ENCODE measurements at regions not wholly inside any gene's neighbourhood (a gene's known extent, or its start where the extent isn't known, plus 50 kb on each side); places are given as distances from the start of the nearest gene placed in this dataset.
"Not testable (repeated sequence)": the region's sequence is repeated elsewhere in the genome, so short reads cannot be mapped to it uniquely, and the experiment has no call there.

DNA sequence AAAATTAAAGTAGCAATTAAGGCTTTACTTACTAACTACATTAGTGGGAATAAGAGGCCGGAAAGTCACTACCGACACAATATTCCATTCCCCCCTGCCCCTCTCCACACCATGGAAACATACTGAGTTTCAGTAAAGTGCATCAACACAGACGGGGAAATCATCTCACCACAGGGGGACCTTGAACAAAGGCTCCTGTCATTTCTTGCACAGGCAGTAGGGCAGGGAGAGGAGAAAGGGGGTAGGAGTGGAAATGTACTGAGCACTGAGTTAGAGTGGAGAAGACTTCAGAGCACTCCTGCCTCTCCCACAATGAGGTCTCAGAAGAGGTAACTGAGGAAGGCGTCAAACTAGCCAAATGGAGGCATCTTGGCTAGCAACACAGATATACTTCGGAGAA lies 1426.9 kb upstream of the EYS start:
- DNase-seq, result no peak

DNA sequence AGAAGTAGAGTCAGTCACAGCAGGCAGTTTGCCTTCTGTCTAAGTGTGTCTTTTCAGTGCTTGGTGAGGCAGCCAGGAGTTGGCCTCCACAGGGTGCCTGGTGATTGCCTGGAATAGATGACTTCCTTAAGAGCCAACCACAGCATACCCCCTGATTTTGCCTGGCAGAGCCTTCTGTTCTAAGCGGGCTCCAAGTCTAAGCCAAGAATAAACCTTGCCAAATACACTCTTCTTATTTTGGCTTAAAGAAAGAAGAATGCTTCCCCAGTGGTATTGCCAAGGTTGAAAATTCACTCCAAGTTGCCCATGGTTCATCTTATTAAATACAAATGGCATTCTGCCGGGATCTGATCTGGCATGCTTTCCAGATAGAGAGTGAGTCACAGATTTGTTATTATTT lies 1424.8 kb upstream of the EYS start:
- DNase-seq, result no peak

DNA sequence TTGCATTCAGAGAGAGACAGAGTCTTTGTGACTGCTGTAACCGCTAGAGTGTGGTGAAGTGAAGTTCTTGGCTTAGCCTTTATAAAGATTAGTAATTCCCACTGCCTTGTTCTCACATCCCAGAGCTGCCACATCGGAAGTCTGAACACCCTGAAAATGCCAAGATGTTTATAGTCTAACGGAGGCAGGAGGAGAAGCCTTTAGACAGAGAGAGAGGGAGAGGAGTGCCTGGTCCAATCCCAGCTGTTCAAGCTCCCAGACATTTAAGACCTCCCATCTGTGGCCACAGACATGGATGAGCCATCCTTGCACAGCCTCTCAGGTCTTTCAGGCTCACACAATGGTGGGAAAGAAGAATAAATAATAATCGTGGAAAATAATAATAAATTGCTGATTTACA lies 1422.8 kb upstream of the EYS start:
- no peak for DNase-seq

DNA sequence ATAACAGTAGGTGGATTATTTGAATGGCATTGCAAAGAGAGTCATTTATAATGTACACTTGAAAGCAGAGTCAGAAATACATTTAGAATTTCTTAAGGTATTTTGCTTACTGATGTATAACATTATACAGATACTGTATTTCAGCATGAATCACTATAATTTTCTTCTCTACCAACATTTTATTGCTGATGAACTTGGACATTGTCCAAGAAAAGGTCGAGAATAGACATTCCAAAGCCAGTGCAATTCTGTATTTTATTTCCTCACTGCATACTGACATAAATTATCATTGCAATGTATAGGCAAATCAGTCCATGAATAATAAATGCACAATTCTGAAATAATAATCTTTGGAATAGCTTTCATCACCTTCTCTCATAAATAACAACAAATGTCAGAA lies 1420.0 kb upstream of the EYS start:
- DNase-seq, result no peak

DNA sequence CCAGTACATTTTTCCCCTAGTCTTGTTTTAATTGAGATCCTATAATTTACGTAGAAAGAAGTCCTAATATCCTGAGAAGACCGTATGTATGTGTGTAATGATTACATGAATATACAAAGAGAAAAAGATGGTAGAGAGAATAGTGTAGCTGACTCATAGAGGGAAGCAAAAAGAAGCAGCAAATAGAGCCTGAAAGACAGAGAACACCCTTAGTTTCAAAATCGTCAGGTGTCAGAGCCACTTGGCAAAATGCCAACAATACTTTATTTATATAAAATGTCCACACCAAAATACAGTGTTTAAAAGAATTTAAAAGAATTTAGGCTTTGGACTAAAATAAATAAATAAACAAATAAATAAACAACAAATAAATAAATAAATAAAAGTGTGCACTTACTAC lies 1414.1 kb upstream of the EYS start:
- DNase-seq, result no peak

DNA sequence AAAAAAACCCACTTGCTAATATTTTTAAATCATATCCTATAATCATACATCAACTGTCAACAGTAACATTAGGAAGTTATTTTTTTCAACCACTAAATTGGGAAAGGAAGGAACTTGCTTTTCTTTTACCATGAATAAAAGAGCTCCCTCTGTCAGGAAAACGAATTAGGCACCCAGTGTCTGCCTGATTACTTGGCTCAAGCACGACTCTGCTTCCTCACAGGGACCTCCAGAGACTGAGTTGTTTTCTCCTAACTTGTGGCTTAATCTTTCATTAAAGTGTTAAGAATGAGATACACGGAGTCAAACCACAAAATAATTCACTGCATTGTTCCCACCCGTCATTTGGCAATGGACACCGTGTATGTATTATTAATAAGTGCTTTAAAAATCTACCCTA lies 1405.1 kb upstream of the EYS start:
- no peak for DNase-seq

DNA sequence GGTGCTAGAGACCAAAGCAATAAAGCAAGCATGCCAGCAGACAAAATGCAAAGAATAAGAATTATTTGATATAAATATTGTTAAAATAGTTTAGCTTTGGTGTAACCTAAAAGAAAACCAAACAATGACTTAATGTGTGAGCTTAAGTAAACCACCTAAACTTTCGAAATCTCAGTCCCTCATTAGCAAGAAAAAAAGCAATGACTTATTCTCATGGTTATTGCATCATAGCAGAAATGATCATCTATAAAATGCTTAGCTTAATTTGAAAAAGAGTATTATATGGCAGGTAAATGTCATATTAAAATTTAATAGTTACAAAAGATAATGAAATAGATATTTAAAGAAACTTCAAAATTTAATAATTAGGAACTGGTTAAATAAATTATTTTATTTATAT lies 1395.7 kb upstream of the EYS start:
- DNase-seq, result no peak

DNA sequence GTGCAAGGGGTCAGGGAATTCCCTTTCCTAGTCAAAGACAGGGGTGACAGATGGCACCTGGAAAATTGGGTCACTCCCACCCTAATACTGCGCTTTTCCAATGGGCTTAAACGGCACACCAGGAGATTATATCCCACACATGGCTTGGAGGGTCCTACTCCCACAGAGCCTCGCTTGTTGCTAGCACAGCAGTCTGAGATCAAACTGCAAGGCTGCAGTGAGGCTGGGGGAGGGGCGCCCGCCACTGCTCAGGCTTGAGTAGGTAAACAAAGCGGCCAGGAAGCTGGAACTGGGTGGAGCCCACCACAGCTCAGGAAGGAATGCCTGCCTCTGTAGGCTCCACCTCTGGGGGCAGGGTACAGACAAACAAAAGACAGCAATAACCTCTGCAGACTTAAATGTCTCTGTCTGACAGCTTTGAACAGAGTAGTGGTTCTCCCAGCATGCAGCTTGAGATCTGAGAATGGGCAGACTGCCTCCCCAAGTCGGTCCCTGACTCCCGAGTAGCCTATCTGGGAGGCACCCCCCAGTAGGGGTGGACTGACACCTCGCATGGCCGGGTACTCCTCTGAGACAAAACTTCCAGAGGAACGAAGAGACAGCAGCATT lies 1388.7 kb upstream of the EYS start:
- DNase-seq, result not testable (repeated sequence)

DNA sequence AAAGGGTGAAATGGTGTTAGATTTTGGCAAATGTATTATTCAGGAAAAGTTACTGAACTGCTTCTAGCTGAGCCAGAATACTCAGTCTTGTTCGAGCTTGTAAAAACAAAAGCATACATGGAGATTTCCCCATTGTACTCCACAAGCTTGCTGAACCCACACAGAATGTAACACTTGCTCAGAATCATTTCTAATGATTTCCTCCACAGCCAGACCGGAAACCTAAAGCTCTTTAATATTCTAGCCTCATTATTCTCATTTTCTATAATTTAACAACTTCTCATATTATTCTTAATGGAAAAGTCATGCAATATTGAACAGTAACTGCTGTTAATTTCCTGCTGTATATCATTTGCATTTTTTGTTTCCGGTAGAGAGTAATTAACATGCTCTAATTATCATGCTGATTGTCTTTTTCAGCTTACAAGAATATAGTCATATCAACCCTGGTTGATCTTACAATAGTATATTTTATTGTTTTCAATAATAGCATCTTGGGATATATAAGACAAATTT lies 1387.5 kb upstream of the EYS start:
- no peak for DNase-seq

DNA sequence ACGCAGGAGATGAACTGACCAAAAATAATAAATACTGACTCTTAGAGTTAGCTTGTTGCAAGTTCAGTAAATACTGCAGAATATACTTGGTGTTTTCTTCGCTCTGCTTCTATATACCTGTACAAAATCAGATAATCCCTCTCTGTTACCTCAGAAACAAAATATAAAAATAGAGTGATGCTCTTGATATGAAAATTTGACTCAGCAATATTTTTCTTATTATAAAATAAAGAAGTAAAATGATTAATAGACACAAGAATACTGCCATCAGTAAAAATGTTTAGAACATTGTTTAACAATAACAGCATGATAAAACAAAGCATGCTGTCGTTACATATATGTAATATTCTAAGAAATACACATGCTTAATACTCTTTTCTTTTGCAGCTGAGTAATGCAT lies 1366.9 kb upstream of the EYS start:
- no peak for DNase-seq

DNA sequence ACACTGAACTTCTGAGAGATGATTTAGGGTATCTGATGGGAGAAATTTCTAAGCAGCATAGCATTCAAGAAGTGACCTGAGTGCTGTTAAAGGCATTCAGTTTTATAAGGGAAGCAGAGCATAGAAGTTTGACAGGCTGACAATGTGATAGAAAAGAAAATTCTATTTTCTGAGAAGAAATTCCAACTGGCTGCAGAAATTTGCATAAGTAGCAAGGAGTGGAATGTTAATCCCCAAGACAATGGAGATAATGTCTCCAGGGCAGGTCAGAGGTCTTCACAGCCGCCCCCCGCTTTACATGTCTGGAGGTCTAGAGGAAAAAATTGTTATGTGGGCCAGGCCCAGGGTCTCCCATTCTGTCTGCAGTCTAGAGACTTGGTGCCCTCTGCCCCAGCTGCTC lies 1361.8 kb upstream of the EYS start:
- no peak for DNase-seq

DNA sequence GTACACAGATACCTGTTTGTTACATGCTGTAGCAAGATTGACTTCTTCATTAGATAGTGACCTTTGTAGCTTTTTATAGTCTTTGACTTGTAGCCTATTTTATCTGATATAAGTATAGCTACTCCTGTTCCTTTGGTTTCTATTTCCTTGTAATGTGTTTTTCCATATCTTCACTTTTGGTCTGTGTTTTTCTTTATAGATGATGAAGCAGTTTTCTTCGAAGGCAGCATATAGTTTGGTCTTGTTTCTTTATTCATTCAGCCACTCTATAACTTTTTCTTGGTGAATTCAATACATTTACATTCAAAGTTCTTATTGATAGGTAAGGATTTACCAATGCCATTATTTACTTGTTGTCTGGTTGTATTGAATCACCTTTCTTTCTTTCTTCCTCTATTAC lies 1357.3 kb upstream of the EYS start:
- DNase-seq, result no peak

DNA sequence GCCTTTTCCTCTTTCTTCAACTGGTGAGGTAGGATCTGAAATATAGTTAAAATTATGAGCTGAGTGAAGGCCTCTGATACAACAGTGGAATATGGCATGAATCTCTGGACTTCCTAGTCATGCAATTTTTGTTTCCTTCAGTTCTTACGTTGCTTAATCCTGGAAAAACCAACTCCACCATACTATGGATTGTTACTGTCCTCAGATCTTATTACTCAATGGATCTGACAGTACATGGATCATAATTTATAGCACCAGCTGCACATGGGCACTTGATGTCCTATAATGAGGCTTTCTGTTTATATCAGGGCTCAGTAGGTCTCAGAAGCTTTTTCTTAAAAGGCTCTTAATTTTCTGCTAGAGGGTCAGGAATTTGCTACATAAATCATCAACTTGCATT lies 1341.0 kb upstream of the EYS start:
- DNase-seq, result no peak

DNA sequence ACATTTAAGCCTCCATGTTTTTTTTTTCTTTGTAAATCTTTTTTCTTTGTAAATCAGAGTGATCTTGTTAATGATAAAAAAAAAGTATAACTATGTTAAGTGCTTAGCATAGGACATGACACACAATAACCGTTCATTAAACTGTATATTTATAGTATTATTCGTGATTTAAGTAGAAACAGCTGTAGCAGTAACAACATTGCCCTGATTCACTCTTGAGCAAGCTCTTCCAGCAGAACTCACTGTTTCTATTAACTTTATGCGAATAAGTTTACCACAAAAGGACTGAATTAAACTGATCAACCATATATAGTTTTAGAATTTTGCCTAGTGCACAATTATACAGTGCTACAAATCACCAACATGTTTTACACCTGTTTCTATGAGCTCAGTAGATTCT lies 1338.0 kb upstream of the EYS start:
- DNase-seq, result no peak

DNA sequence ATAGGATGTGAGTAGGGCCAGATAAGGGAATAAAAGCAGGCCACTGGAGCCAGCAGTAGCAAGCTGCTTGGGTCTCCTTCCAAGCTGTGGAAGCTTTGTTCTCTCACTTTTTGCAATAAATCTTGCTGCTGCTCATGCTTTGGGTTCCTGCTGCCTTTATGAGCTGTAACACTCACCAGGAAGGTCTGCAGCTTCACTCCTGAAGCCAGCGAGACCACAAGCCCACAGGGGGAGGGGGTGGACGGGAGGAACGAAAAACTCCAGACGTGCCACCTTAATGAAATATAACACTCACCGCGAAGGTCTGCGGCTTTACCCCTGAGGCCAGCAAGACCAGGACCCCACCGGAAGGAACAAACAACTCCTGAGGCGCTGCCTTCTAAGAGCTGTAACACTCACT lies 1324.4 kb upstream of the EYS start:
- no peak for DNase-seq

DNA sequence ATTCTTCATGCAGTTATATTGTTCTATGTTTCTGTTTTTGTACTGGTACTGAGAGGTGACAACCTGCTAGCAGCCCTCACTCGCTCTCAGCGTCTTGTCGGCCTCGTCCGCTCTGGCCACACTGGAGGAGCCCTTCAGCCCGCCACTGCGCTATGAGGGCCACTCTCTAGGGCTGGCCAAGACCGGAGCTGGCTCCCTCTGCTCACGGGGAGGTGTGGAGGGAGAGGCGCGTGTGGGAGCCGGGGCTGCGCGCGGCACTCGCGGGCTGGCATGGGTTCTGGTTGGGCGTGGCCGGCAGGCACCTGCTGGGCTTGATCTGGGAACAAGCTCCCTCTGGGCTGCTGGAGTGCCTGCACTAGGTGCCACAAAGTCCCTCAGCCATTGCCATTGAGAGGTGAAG lies 1323.8 kb upstream of the EYS start:
- DNase-seq, result no peak

DNA sequence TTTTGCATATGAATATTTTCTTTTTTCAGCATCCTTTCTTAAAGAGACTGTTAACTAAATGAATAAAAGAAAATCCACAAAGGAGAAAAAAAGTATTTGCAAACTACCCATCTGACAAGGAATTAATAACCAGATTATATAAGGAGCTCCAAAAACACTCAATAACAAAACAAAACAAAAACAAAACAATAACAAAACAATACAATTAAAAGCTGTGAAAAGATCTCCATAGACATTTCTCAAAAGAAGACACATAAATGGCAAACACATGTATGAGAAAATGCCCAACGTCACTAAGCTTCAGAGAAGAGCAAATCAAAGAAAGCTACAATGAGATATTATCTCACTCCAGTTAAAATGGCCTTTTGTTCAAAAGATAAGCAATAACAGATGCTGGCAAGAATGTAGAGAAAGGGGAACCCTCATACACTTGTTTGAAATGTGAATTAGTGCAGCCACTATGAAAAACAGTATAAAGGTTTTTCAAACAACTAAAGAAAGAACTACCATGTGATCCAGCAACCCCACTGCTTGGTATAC lies 1310.0 kb upstream of the EYS start:
- no peak for DNase-seq

DNA sequence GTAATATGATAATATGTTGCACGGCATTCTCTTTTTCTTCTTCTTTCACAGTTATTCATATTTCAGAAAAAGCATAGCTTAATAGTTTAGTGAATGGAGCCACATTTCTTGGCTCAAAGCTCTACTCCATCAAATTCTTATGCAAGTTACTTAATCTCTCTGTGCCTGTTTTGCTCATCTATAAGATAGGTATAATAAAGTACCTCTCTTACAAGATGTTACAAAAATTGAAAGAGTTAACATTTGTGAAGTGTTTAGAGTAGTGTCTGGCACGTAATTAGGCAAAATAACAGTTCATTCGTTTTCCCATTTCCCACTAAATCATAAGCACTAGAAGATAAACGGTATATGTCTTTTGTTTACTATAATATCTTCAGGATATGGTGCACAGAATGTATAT lies 1304.4 kb upstream of the EYS start:
- DNase-seq, result no peak

DNA sequence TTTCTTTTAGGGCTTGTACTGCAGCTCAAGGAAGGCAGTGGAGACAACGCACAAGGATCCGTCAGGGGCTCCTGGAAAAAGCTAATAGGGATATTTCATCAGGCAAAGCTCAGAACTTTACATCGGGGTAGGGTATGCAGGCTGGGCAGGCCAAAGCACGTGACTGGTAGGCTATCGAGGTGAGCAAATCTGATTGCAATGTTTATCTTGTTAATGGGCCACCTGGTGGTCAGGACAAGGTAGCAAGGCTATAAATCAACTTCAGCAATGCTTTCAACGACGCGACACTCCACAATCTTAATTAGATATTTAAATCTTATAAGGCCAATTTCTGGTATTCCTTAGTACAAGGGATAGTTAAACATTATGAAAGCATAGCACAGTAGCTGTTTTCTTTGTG lies 1302.8 kb upstream of the EYS start:
- DNase-seq, result no peak

DNA sequence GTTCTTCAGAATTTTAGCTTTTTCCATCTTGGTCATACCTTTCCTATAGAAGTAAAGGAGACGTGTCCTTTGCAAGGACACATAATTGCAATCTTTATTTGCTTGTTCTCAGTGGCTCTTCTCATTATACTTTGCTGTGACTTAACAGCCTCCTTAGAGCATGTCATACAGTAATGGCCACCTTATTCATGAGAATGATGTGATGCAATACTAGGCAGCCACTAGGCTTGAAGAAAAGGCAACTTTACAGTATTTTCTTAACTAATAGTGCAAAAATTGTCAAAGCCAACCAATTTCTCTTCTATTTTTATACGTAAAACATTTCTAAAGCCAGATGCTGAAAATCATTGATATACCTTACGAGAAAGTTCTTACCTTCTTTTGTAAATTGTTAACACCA lies 1296.8 kb upstream of the EYS start:
- no peak for DNase-seq

DNA sequence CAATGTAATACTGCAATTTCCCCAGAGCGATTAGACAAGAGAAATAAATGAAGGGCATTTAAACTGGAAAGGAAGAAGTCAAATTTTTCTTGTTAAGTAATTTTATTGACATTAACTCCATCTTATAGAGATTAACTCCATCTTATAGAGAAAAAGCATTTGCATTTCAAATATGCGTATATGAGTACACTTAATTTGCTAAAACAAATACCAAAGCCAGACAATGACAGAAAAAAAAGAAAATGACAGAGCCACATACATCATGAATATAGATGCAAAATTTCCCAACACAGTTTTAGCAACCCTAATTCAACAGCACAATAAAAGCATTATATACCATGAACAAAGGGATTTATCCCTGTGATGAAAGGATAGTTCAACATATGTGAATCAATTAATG lies 1293.1 kb upstream of the EYS start:
- no peak for DNase-seq

DNA sequence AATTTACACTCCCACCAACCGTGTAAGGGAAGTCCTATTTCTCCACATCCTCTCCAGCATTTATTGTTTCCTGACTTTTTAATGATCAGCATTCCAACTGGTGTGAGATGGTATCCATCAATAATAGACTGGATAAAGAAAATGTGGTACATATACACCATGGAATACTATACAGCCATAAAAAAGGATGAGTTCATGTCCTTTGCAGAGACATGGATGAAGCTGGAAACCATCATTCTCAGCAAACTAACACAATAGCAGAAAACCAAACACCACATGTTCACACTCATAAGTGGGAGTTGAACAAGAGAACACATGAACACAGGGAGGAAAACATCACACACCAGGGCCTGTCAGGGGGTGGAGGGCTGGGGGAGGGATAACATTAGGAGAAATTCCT lies 1290.6 kb upstream of the EYS start:
- DNase-seq, result not testable (repeated sequence)

DNA sequence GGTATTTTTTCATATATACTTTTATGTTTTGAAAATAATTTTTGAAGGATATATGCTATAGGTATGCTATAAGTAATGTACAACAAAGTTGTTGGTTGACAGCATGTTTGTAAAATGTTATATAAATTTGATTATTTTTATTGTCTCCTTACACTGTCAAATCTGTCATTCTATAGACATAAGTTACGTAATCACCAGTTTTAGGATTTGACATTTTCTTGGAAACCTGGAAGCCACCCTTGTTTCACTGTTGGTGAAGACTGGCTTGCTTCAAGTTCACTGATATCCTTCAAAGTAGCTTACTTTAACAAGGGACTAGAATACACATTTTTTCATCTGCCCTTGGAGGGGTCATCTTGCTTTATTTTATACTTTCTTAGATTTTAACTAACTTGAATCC lies 1288.6 kb upstream of the EYS start:
- no peak for DNase-seq

DNA sequence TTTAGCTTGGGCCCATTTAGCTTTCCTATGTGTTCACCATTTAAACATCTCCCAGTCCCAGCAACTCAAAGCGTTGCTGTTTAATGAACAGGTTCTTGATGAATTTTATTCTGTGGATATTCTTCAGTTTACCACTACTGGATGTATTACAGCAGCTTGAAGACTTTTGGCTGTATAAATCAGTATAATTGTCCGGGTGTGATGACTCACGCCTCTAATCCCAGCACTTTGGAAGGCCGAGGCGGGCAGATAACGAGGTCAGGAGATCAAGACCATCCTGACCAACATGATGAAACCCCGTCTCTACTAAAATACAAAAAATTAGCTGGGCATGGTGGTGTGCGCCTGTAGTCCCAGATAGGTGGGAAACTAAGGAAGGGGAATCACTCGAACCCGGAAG lies 1286.7 kb upstream of the EYS start:
- not testable (repeated sequence) for DNase-seq

DNA sequence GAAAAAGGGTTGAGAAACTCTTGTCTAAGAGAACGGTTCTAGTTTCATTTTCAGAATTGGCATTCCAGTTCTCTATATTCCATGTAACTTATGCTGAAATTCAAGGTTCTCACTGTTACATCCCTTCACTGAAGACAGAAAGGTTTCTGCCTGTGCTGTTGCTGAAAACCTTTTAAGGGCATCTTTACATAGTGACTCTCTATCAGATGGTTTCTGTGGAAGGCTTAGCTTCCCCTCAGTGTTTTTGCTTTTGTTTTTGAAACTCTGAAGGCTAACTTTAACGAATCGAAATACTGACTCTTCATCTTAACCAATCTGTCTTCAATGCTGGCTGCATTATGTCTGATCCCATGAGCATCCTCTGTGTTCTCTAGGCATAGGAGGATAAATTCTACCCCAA lies 1286.2 kb upstream of the EYS start:
- DNase-seq, result no peak

DNA sequence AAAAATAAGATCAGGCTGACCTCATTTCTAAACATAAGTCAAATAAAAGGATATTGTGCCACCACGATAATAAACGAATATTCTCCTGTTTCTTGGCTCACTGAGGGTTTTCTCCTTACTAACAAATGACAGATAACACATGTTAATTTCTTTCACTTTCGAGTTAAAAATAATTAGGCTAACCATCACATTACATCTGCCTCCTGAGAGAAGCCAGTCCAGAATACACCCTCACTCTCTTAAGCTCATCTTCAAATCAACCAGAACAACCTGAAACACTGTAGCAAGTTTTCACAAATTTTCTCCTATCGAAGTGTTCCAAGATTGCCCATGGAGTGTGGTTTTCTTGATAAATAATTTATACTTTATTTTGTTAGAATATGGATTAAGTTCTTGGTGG lies 1285.6 kb upstream of the EYS start:
- DNase-seq, result no peak
